ENCODE measurements at regions not wholly inside any gene's neighbourhood (a gene's known extent, or its start where the extent isn't known, plus 50 kb on each side); places are given as distances from the start of the nearest gene placed in this dataset.
"Not testable (repeated sequence)": the region's sequence is repeated elsewhere in the genome, so short reads cannot be mapped to it uniquely, and the experiment has no call there.

GRCh38 chr7:114175125-114175524 is 239.5 kb upstream of the FOXP2 start:
- H3K4me3 ChIP-seq (ENCODE audit: low read depth, low read length) = no peak overlapping the region
- DNase-seq (ENCODE audit: low read depth, low spot score) = peak; percentile 13
- in situ Hi-C loops (cut with HindIII; ENCODE audit: low sequenced_read_pairs) = no loop called here
- TF ChIP-seq CTCF (IDR thresholded peaks at IDR 0.05; ENCODE audit: low read depth, low read length) = no peak

- H3K4me3 ChIP-seq (ENCODE audit: low read depth, low read length) = no peak overlapping the region
- in situ Hi-C loops (cut with HindIII; ENCODE audit: low sequenced_read_pairs) = no loop called here
- TF ChIP-seq CTCF (IDR thresholded peaks at IDR 0.05; ENCODE audit: low read depth, low read length) = no peak
- no peak for DNase-seq (ENCODE audit: low read depth, low spot score)
Observed at GRCh38 chr7:114173170-114173890, 241.3 kb upstream of the FOXP2 start.

- in situ Hi-C loops (cut with HindIII; ENCODE audit: low sequenced_read_pairs); DNase-seq (ENCODE audit: low read depth, low spot score); H3K4me3 ChIP-seq (ENCODE audit: low read depth, low read length): not testable (repeated sequence)
Observed at GRCh38 chr7:114169389-114169788, 245.2 kb upstream of the FOXP2 start.

GRCh38 chr7:114160925-114161324 is 242.1 kb upstream of the PPP1R3A start:
- in situ Hi-C loops (cut with HindIII; ENCODE audit: low sequenced_read_pairs) = no loop called here
- TF ChIP-seq CTCF (IDR thresholded peaks at IDR 0.05; ENCODE audit: low read depth, low read length) = no peak
- DNase-seq (ENCODE audit: low read depth, low spot score) = no peak
- H3K4me3 ChIP-seq (ENCODE audit: low read depth, low read length) = no peak overlapping the region

GRCh38 chr7:114158854-114159253 is 240.0 kb upstream of the PPP1R3A start:
- no peak for DNase-seq (ENCODE audit: low read depth, low spot score)
- no peak overlapping the region for H3K4me3 ChIP-seq (ENCODE audit: low read depth, low read length)
- TF ChIP-seq CTCF (IDR thresholded peaks at IDR 0.05; ENCODE audit: low read depth, low read length) = no peak
- in situ Hi-C loops (cut with HindIII; ENCODE audit: low sequenced_read_pairs) = no loop called here

- no peak overlapping the region for H3K4me3 ChIP-seq (ENCODE audit: low read depth, low read length)
- no peak for DNase-seq (ENCODE audit: low read depth, low spot score)
- no peak for TF ChIP-seq CTCF (IDR thresholded peaks at IDR 0.05; ENCODE audit: low read depth, low read length)
- in situ Hi-C loops (cut with HindIII; ENCODE audit: low sequenced_read_pairs) = no loop called here
Observed at GRCh38 chr7:114158275-114158674, 239.5 kb upstream of the PPP1R3A start.

- in situ Hi-C loops (cut with HindIII; ENCODE audit: low sequenced_read_pairs) = no loop called here
- TF ChIP-seq CTCF (IDR thresholded peaks at IDR 0.05; ENCODE audit: low read depth, low read length) = no peak
- DNase-seq (ENCODE audit: low read depth, low spot score) = no peak
- H3K4me3 ChIP-seq (ENCODE audit: low read depth, low read length) = no peak overlapping the region
Observed at GRCh38 chr7:114156178-114156577, 237.4 kb upstream of the PPP1R3A start.
